ENCODE measurements at regions not wholly inside any gene's neighbourhood (a gene's known extent, or its start where the extent isn't known, plus 50 kb on each side); places are given as distances from the start of the nearest gene placed in this dataset.

GRCh38 chr3:135513106-135514059 lies 452.1 kb upstream of the PPP2R3A start (continued):
- TF ChIP-seq RREB1 (CRISPR knock-in tag; IDR thresholded peaks at IDR 0.05) (peak; percentile 95), PYGO2 (tag; IDR thresholded peaks at IDR 0.05) (peak; percentile 97), ZNF695 (CRISPR knock-in tag; IDR thresholded peaks at IDR 0.05) (no peak), MAZ (CRISPR knock-in tag; conservative IDR thresholded peaks at IDR 0.05 in 1 of 2, IDR thresholded peaks at IDR 0.05 in 1 of 2) (peak; percentile 7 to 76; a peak in 2 of 4 replicates), ZZZ3 (IDR thresholded peaks at IDR 0.05) (no peak), NCOA1 (IDR thresholded peaks at IDR 0.05; ENCODE audit: low read depth) (no peak), RHOXF2B (CRISPR knock-in tag; conservative IDR thresholded peaks at IDR 0.05) (0 out of 2 replicates have a peak, but pooled peaks have one; percentile 88), HDGF (IDR thresholded peaks at IDR 0.05) (no peak), KLF16 (IDR thresholded peaks at IDR 0.05) (no peak), ZNF76 (CRISPR knock-in tag; IDR thresholded peaks at IDR 0.05; ENCODE audit: borderline replicate concordance) (peak; percentile 99), RBM39 (optimal IDR thresholded peaks at IDR 0.05; ENCODE audit: low read depth, low read length) (no peak), HDAC1 (IDR thresholded peaks at IDR 0.05) (no peak), SMAD3 (CRISPR knock-in tag; conservative IDR thresholded peaks at IDR 0.05) (peak; percentile 98), NKRF (IDR thresholded peaks at IDR 0.05; ENCODE audit: borderline replicate concordance) (no peak), SRSF3 (IDR thresholded peaks at IDR 0.05; ENCODE audit: insufficient read depth, low read length) (no peak)
- TF ChIP-seq, protein P1, sequence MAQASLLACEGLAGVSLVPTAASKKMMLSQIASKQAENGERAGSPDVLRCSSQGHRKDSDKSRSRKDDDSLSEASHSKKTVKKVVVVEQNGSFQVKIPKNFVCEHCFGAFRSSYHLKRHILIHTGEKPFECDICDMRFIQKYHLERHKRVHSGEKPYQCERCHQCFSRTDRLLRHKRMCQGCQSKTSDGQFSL (CRISPR knock-in tag; IDR thresholded peaks at IDR 0.05) = 0 out of 2 replicates have a peak, but pooled peaks have one; percentile 72
- TF ChIP-seq, protein P1 (tag; IDR thresholded peaks at IDR 0.05) = peak; percentile 95
- TF ChIP-seq, protein P2, sequence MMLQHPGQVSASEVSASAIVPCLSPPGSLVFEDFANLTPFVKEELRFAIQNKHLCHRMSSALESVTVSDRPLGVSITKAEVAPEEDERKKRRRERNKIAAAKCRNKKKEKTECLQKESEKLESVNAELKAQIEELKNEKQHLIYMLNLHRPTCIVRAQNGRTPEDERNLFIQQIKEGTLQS (IDR thresholded peaks at IDR 0.05) = peak; percentile 90
- TF ChIP-seq, protein P2 (CRISPR knock-in tag; conservative IDR thresholded peaks at IDR 0.05) = no peak

All from K562 (cell line).